ENCODE measurements at regions not wholly inside any gene's neighbourhood (a gene's known extent, or its start where the extent isn't known, plus 50 kb on each side); places are given as distances from the start of the nearest gene placed in this dataset.
A peak's percentile ranks its signal among the peaks of the same experiment; 100 is the strongest.
"Not testable (repeated sequence)": the region's sequence is repeated elsewhere in the genome, so short reads cannot be mapped to it uniquely, and the experiment has no call there.

- no peak overlapping the region for H3K4me2 ChIP-seq (ENCODE audit: low read length)
- no peak overlapping the region for H2AFZ ChIP-seq (ENCODE audit: low read length)
- H3K27ac ChIP-seq (ENCODE audit: low read depth, low read length, poor library complexity, severe bottlenecking): no peak overlapping the region
- peaks cover 66% of the 10 kb centered on the region for H3K4me1 ChIP-seq (ENCODE audit: insufficient read depth, low read length, poor library complexity, severe bottlenecking)
- no peaks in the 10 kb centered on the region for H4K20me1 ChIP-seq (ENCODE audit: insufficient read depth, low read length)
- peaks cover 6% of the 10 kb centered on the region; the same call in 1 of the 2 replicates for H3K9me3 ChIP-seq (ENCODE audit: low read length)
- no peaks in the 10 kb centered on the region for H3K79me2 ChIP-seq (ENCODE audit: insufficient read depth, low read depth, low read length)
- ChIA-PET CTCF (ENCODE audit: unreplicated experiment) (no interaction called here), POLR2A (interaction anchor here (0.7 kb wide), 1 partner anchor 32 kb away, joined by 5 read pairs; no protein-coding TSS in a partner anchor)
- intact Hi-C loops (cut with micrococcal nuclease; ENCODE audit: unreplicated experiment): no loop called here
- H3K4me3 ChIP-seq (ENCODE audit: low read depth, low read length, poor library complexity, severe bottlenecking): no peak overlapping the region
- H3K9me2 ChIP-seq (ENCODE audit: insufficient read depth, low read length): no peaks in the 10 kb centered on the region
- TF ChIP-seq CTCF (conservative IDR thresholded peaks at IDR 0.05; ENCODE audit: low read length) (no peak), EZH2phosphoT487 (IDR thresholded peaks at IDR 0.05; ENCODE audit: borderline replicate concordance, low read depth, low read length) (no peak)
- no peaks in the 10 kb centered on the region; the same call in 1 of the 2 replicates for H3K36me3 ChIP-seq (ENCODE audit: insufficient read depth, low read length)
- BruUV-seq (replicated peaks): no TSS peak
- no peak for DNase-seq (ENCODE audit: low spot score)
Measured at GRCh38 chr17:20702692-20703091, 123.2 kb downstream of the CDRT15L2 start.

- no peak overlapping the region for H3K4me2 ChIP-seq (ENCODE audit: low read length)
- BruUV-seq (replicated peaks): no TSS peak
- peak overlapping the region; percentile 13 for H3K27ac ChIP-seq (ENCODE audit: low read depth, low read length, poor library complexity, severe bottlenecking)
- H3K4me1 ChIP-seq (ENCODE audit: insufficient read depth, low read length, poor library complexity, severe bottlenecking): peaks cover 59% of the 10 kb centered on the region
- no peaks in the 10 kb centered on the region for H3K79me2 ChIP-seq (ENCODE audit: insufficient read depth, low read depth, low read length)
- CTCF ChIA-PET (ENCODE audit: unreplicated experiment): no interaction called here
- H3K9me2 ChIP-seq (ENCODE audit: insufficient read depth, low read length): no peaks in the 10 kb centered on the region
- no peaks in the 10 kb centered on the region for H4K20me1 ChIP-seq (ENCODE audit: insufficient read depth, low read length)
- H2AFZ ChIP-seq (ENCODE audit: low read length): peak overlapping the region; percentile 29; the same call in 1 of the 2 replicates
- intact Hi-C loops (cut with micrococcal nuclease; ENCODE audit: unreplicated experiment): no loop called here
- H3K36me3 ChIP-seq (ENCODE audit: insufficient read depth, low read length): no peaks in the 10 kb centered on the region; the same call in 1 of the 2 replicates
- peaks cover 6% of the 10 kb centered on the region; the same call in 1 of the 2 replicates for H3K9me3 ChIP-seq (ENCODE audit: low read length)
- DNase-seq (ENCODE audit: low spot score): no peak
- H3K4me3 ChIP-seq (ENCODE audit: low read depth, low read length, poor library complexity, severe bottlenecking): no peak overlapping the region
- TF ChIP-seq EZH2phosphoT487 (IDR thresholded peaks at IDR 0.05; ENCODE audit: borderline replicate concordance, low read depth, low read length) (no peak), CTCF (conservative IDR thresholded peaks at IDR 0.05; ENCODE audit: low read length) (no peak)
- POLR2A ChIA-PET: no interaction called here
Measured at GRCh38 chr17:20703781-20704180, 124.3 kb downstream of the CDRT15L2 start.

- CTCF ChIA-PET (ENCODE audit: unreplicated experiment); intact Hi-C loops (cut with micrococcal nuclease; ENCODE audit: unreplicated experiment); H3K9me3 ChIP-seq (ENCODE audit: low read length); BruUV-seq (replicated peaks); H3K79me2 ChIP-seq (ENCODE audit: insufficient read depth, low read depth, low read length); H4K20me1 ChIP-seq (ENCODE audit: insufficient read depth, low read length); H3K36me3 ChIP-seq (ENCODE audit: insufficient read depth, low read length); H3K9me2 ChIP-seq (ENCODE audit: insufficient read depth, low read length): not testable (repeated sequence)
- Histone ChIP-seq H3K4me2 (ENCODE audit: low read length) (peak overlapping the region; percentile 59), H3K27ac (ENCODE audit: low read depth, low read length, poor library complexity, severe bottlenecking) (peak overlapping the region; percentile 53), H3K4me3 (ENCODE audit: low read depth, low read length, poor library complexity, severe bottlenecking) (peak overlapping the region; percentile 5), H3K4me1 (ENCODE audit: insufficient read depth, low read length, poor library complexity, severe bottlenecking) (peaks cover 52% of the 10 kb centered on the region), H2AFZ (ENCODE audit: low read length) (peak overlapping the region; percentile 39; the same call in 1 of the 2 replicates)
- DNase-seq (ENCODE audit: low spot score): peak; percentile 61
- POLR2A ChIA-PET: interaction anchor here (0.9 kb wide), 1 partner anchor 20 kb away, joined by 3 read pairs; no protein-coding TSS in a partner anchor
Measured at GRCh38 chr17:20705186-20705585, 125.7 kb downstream of the CDRT15L2 start.

Measured in OCI-LY7 (cell line).